HG03066 (cell line): ENCODE measurements at regions not wholly inside any gene's neighbourhood (a gene's known extent, or its start where the extent isn't known, plus 50 kb on each side); places are given as distances from the start of the nearest gene placed in this dataset.

Source experiments
- ATAC-seq: cut with Tn5 transposase; IDR thresholded peaks from one replicate; pipeline ENCODE4 v1.9.1; 2021; ENCODE audit warnings: low read depth; ENCODE audit not compliant: unreplicated experiment

DNA sequence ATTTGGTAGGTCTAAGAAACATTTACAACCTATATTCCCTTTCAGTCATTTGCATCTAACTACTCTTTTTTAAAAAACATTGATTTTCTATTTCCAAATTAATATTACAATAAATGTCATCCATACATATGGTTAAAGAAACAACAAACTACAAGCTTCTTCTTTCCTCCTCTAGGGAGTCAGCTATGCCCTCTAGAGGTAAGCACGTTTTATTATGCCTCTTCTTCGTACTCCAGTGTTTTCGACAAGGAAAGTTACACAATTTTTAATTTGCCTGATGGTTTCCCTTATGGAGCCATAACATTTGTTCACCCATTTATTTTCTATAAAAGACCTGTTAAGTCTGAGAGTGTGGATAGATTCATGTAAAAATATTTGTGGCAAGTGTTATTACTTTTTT, 183.4 kb upstream of the CDH7 start:
- ATAC-seq: no peak

DNA sequence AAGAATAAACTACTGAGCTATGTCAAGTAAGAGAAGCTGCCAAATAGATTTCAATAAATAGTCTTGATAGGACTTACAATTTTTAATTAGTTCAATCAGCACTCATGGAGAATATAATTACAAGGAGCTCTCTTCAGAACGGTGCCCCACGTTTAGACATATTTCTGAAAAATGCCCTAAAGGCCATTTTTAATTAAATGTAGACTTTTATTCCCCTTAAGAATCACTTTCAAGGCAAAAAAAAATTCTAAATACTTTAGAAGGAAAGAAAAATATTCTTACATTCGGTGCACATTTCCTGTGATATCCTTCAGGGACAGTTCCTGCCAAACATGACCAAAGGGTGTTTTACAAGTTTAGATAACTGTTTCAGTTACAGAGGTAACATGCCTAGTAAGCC, 202.5 kb upstream of the CDH7 start:
- ATAC-seq: no peak

DNA sequence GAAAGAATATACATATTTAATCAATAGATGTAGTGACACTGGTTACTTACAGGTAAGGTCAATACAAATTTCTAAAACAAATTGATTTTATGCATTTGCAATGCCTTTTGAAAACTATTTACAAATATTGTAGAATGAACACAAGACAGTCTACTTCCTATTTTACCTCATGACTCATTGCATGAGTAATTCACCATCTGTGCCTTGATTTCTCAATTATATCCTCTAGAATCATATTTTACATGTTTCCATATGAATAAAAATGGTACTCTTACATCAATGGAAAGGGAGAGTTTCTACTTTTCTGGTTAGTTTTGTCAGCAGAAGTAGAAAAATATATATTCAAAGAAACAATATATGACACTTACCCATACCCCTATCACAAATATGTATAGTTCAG, 203.8 kb upstream of the CDH7 start:
- no peak for ATAC-seq

- no peak for ATAC-seq
Observed at GRCh38 chr18:65544701-65545100, 206.1 kb upstream of the CDH7 start.

DNA sequence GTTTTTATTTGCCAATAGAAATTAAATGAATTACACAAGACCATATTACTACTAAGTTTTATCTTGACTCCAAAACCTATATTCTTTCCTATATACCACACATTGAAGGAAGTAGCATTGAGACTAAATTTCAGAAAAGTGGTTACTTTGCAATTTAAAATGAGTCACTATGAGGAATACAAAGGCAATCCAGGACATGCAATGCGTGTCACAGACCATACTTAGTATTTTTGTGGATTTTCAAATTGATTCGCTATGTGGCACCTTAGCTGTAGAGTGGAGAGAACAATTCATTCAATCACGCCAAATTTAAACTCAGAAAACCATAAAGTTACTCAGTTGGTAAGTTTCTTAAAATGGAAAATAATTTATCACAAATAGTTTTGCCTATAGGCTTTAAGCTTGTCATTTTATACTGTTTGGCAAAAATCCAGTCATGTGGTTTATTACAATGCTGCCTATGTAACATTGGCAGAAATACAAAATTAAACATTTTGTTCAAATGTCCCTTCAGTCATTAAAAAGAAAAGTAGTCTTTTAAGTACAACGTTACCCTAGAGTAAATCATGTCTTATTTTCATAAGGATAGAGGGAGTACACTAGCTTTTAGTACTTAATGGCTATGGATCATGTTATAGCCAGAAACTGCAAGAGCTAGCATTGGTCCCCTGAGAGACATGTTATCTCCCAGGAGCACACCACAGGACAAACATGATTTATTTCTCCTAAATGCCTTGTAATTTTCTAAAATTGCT, 222.8 kb upstream of the CDH7 start:
- no peak for ATAC-seq

DNA sequence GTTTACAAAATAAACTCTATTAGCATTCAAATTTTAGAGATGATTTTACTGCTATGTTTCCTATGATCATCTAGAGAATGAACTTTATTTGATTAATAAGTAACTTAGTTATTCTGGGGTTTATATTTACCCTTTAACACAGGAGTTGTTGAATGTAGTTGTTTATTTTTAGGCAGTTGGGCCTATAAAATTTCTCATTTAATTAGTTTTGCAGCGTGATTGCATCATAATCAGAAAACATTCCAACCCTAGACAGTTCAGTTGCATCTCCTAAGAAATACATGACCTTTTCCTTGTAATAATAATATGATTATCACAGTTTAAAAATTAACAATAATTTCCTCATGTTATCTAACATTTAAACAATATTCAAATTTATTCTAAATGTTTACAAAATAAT, 224.7 kb upstream of the CDH7 start:
- ATAC-seq: no peak

- ATAC-seq: no peak
Observed at GRCh38 chr18:65523461-65523860, 227.4 kb upstream of the CDH7 start.

DNA sequence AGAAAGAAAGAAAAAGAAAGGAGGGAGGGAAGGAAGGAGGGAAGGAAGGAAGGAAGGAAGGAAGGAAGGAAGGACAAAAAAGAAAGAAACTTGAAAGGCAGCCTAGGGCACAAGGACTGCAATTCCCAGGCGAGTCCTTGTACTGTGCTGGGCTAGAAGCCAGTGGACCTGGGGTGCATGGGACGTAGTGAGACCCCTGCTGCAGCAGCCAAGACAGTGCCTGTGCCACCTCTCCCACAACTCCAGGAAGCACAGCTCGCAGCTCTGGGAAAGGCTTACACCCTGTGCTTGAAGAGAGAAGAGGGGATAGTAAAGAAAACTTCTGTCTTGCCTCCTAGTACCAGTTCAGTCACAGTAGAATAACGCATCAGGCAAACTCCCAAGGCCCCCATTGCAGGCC, 227.9 kb upstream of the CDH7 start:
- ATAC-seq: no peak

GRCh38 chr18:65516209-65516608, 234.6 kb upstream of the CDH7 start:
- no peak for ATAC-seq

DNA sequence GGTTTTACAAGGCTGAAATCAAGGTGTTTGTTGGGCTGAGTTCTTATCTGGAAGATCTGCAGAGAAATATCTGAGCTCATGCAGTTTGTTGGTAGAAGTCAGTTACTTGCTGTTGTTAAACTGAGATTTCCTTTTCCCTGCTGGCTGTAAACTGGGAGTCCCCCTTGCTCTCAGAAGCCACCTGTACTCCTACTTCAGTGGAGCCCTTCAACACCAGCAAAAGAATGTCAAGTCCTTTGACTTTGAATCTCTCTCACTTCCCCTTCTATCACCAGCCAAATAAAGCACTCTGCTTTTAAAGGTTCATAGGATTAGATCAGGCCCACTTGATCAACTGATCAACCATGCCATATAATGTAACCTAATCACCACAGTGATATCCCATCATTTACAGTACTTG, 252.2 kb upstream of the CDH7 start:
- ATAC-seq: no peak

GRCh38 chr18:65487569-65487968, 263.2 kb upstream of the CDH7 start:
- ATAC-seq: no peak

- ATAC-seq: no peak
Observed at GRCh38 chr18:65477455-65477854, 273.4 kb upstream of the CDH7 start.

GRCh38 chr18:65468881-65469280, 281.9 kb upstream of the CDH7 start:
- no peak for ATAC-seq

- no peak for ATAC-seq
Observed at GRCh38 chr18:65464361-65464760, 286.5 kb upstream of the CDH7 start.

DNA sequence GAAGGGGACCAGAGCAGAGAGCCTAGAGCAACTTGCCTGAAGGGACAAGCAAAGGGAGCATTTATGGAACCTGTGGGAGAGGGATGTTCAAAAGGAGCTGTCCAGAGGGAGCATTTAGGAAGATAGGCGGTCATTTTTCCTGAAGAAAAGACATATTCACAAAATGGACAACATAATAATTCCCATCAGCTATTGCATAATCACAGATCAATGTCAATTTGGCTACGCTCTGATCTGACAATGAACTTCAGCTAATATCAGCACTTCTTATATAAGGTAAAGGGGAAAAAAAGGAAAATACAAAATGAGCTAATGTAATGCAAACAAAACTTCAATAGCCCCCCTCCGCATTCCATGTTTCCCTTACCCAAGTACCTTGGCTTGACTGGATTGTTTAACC, 291.1 kb upstream of the CDH7 start:
- no peak for ATAC-seq

- ATAC-seq: no peak
Observed at GRCh38 chr18:65458871-65459270, 291.9 kb upstream of the CDH7 start.

DNA sequence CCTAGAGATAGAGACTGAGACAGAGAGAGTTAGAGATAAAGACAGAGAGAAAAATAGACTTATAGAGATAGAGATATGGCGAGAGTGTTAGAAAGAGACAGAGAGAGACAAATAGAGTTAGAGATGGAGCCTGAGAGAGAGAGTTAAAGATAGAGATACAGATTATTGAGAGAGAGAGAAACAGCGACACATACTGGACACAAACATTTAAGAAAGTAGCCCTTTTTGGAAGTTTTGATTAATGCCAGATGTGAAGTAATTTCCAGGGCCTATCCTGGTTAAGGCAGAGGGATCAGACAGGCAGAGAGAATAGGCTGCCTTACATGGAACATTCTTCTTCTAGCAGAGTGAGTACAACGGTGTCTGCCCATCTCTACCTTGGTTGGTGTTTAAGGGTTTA, 311.6 kb upstream of the CDH7 start:
- no peak for ATAC-seq

DNA sequence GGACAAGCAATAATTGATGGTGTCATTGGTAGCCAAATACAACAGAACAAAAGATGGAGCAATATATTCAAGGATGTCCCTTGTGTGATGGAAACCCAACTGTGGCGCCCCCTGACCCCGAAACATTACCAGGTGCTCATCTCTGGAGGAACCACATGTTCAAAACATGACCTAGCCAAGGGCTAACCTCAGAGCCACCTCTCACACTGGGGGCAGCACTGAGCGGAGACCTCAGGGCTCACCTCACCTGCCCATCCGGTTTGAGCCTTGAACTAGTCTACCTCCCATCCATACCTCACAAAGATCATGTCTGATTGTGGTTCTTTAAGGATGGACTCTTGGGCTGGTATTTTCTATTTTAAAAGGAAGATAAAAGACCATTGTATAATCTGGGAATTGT, 314.4 kb upstream of the CDH7 start:
- ATAC-seq: no peak

GRCh38 chr18:65435534-65435933, 315.3 kb upstream of the CDH7 start:
- ATAC-seq: no peak

GRCh38 chr18:65429601-65430000, 321.2 kb upstream of the CDH7 start:
- no peak for ATAC-seq

DNA sequence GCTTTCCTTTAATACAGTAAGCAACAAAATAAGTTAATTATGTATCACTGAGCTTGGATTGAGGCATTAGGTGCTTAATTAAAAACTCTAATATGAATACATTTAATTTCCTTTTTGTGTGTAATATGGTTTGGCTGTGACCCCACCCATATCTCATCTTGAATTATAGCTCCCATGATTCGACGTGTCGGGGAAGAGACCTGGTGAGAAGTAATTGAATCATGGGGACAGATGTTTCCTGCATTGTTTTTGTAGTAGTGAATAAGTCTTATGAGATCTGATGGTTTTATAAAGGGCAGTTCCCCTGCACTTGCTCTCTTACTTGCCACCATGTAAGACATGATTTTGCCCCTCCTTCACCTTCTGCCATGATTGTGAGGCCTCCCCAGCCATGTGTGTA, 325.4 kb upstream of the CDH7 start:
- no peak for ATAC-seq

DNA sequence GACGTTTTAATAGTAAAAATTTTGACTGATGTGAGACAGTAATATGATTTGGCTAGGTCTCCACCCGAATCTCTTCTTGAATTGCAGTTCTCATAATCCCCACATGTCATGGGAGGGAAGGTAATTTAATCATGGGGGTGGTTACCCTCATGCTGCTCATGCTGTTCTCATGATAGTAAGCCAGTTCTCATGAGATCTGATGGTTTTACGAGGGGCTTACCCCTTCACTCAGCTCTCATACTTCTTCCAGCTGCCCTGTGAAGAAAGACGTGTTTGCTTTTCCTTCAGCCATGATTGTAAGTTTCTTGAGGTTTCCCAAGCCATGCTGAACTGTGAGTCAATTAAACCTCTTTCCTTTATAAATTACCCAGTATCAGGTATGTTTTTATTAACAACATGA, 327.0 kb upstream of the CDH7 start:
- no peak for ATAC-seq

GRCh38 chr18:65422544-65423136, 328.2 kb upstream of the CDH7 start:
- ATAC-seq: no peak
